DMS 273 (cell line): ENCODE measurements at regions not wholly inside any gene's neighbourhood (a gene's known extent, or its start where the extent isn't known, plus 50 kb on each side); places are given as distances from the start of the nearest gene placed in this dataset.
"Not testable (repeated sequence)": the region's sequence is repeated elsewhere in the genome, so short reads cannot be mapped to it uniquely, and the experiment has no call there.

Experiments used
- DNase-seq: peaks from one replicate; lab custom pipeline; 2025; ENCODE audit not compliant: unreplicated experiment; lab: John Stamatoyannopoulos, UW

GRCh38 chr19:5290336-5291262 lies 50.0 kb downstream of the PTPRS start:
- no peak for DNase-seq

DNA sequence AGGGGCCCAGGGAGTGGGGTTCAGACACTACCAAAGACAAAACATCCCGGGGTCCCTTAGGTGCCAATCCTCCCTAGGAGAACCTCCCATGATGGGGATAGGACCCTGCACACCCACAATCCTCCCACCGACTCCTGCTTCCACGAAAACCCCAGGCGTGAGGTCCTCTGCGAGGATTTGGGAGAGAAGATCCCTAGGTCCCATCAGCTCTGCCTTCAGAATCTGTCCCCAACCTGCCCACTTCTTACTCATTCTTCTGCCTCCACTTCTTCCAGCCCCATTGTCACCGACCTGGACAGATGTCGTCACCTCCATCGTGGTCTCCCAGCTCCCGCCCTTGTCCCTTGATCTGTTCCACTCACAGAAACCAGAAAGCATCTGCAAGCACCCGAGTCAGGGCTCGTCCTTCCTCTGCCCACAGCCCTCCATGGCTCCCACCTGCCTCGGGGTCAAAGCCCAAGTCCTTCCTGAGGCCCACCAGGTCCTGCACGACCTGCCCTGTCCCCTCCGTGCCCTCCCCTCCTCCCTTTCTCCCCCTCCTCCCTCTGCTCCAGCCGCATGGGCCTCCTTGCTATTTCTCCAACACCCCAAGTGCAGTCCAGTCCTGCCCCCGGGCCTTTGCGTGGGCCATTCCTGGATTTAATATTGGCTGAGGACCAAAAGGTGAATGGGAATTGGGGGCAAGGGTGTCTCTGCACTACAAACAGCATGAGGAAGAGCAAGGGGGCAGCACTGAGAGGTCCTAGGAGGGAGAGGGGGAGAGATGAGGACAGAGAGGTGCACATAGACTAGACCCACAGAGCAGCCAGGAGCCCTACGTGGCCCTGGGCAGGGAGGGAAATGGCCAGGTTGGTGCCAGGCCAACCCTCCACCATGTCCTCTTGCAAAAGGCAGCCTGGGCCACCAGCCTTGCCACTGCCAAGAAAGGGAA lies 51.3 kb downstream of the PTPRS start:
- no peak for DNase-seq

- DNase-seq, result no peak
These were observed 52.3 kb downstream of the PTPRS start for GRCh38 chr19:5288347-5288739.

DNA sequence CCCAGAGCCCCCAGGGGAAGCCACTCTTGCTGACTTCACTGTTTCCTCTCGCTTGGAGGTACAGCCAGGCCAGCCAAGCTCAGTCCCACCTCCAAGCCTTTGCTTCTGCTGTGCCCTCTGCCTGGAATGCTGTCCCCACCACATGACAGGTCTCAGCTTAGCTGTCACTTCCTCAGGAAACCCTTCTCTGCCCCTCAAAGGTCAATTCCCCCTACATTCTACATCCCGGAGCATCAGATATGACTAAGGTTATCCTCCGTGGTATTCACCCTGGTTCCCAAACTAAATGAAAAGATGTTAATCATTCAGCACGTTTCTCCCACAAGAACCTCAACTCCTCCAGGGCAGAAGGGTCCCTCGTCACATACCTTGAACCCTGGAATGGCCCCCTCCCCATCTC lies 53.5 kb downstream of the PTPRS start:
- DNase-seq, result no peak

- no peak for DNase-seq
These were observed 54.1 kb downstream of the PTPRS start for GRCh38 chr19:5286465-5287029.

DNA sequence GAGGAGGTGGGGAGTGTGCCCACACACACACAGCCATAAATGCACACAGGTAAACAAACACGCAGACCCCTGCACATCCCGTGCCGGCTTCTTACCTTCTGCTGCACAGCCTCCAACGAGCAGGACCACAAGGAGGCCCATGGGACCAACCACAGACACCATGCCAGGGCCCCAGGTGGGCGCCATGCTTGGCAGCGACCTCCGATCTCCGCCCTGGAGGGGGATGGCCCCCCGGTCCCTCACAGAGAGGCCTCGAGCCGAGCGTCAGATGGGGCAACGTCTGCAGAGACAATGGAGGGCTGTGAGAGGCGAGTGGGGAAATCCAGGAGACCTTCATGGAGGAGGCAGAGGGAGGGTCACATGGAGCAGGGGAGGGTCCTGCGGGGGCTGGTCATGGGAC lies 54.7 kb downstream of the PTPRS start:
- DNase-seq, result no peak

GRCh38 chr19:5285311-5285710 lies 55.3 kb downstream of the PTPRS start:
- no peak for DNase-seq

DNA sequence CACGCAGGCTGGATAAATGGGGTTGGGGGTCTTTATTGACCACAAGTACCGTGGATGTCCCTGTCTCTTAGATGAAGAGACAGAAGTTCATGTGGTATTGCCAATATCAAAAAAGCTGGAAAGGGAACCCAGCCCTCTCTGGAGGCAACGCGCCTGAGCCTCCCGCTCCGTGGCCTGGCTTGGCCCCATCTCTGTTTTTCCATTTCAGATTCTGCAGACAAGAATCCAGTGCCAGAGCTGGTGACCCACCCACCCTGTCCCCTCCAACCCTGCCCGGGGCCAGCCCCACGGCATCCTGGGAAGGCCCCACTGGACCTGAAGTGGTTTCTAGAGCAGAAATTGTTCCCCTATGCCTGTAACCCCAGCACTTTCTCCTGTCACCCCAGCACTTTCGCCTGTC lies 57.7 kb downstream of the PTPRS start:
- DNase-seq, result no peak

DNA sequence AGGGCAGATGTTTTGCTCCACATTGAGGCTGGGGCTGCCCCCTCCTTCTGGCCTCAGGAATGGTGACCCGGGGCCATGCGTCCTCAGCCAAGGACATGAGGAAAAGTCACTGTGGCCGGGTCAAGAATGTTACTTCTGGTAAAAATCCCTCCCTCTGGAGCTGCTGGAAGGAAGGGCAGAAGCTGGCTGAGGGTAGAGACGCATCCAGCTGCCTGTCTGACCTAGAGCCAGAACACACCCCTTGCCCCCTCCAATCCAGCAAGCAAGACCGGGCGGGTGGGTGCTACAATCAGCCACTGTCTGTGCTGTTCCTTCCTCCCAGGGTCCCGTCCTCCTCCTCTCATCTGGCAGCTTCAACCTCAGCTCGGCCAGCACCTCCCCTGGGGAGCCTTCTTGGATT lies 59.0 kb downstream of the PTPRS start:
- no peak for DNase-seq

DNA sequence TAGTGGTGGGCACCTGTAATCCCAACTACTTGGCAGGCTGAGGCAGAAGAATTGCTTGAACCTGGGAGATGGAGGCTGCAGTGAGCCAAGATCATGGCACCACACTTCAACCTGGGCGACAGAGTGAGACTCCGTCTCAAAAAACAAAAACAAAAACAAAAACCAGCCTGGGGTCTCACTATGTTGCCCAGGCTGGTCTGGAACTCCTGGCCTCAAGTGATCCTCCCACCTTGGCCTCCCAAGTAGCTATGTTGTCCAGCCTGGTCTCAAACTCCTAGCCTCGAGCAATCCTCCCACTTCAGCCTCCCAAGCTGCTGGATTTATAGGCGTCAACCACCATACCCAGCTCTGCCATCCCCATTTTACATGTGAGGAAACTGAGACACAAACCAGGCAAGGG lies 64.9 kb downstream of the PTPRS start:
- not testable (repeated sequence) for DNase-seq

DNA sequence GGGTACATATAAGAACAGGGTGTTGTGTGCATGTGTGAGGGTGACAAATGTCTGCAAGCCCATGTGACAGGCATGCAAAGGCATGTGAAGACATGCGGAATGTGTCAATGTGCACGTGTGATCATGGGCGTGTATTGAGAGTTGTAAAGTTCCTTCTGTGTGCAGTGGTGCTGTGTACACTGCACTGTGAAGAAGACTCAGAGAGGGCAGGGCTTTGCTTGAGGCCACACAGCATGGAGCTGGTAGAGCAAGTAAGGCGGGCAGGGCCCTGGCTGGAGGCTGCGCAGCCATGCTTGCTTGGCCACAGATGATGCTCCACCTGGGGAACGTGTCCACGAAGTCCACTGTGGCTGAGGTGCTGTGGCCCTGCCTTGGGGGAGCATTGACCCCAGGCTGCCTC lies 66.8 kb downstream of the PTPRS start:
- DNase-seq, result no peak

GRCh38 chr19:5271145-5271544 lies 69.5 kb downstream of the PTPRS start:
- DNase-seq, result peak; percentile 47

GRCh38 chr19:5269926-5270325 lies 70.7 kb downstream of the PTPRS start:
- no peak for DNase-seq

DNA sequence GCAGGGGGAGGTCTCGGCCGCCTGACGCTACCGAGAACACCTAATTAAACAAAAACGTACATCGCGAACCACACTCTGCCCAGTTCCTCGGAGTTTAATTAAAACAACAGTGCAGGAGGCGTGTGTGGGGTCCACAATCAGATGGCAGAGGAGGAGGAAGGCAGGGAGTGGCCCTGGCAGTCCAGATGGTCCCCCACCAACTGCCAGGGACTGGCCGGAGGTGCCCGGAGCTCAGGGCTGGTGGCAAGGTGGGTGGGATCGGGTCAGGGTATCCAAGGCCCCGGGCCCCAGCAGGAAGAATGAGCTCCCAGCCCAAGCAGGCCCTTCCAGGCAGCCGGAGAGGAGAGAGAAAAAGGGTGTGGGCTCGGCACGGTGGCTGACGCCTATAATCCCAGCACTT lies 71.3 kb downstream of the PTPRS start:
- no peak for DNase-seq

DNA sequence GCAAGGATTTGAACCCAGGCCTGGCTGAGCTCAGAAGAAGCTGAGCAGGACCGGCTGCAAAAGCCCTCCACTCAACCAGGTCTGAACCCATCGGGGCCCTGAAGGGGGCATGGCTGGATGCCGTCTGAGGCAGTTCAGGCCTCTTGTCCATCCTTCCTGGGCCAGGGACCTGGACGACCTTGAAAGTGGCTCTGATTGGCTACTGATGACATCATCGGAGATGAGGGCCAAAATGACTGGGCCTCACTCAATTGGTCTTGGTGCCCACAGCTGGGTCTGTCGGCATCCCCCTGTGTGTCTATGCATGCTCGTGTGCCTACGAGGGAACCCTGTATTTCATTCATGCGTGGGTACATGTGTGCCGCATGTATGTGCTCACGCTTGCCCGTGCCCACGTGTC lies 71.8 kb downstream of the PTPRS start:
- DNase-seq, result no peak

DNA sequence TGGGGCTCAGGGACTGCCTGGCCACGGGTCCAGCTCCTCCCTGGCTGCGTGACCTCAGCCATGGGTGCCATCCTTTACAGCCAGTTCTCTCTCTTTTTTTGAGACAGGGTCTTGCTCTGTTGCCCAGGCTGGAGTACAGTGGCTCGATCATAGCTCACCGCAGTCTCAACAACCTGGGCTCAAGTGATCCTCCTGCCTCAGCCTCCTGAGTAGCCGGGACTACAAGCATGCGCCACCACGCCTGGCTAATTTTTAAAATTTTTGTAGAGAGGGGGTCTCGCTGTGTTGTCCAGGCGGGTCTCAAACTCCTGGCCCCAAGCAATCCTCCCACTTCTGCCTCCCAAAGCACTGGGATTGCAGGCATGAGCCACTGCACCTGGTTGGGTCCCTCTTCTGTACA lies 75.4 kb downstream of the PTPRS start:
- DNase-seq, result no peak

DNA sequence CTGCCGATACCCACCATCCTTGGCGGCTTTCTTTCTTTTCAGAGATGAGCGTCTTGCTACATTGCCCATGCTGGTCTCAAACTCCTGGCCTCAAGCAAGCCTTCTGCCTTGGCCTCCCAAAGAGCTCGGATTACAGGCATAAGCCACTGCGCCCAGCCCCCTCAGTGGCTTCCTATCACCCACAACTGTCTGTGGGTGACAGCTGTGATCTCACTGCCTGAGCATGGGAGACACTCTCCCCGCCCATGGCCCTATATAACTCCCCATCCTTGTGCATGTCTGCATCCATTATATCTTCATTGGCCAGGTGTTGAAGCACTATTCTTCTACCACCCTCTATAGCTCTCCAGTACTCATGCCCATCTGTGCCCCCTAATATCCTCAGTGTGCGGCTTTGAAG lies 76.2 kb downstream of the PTPRS start:
- no peak for DNase-seq

GRCh38 chr19:5263615-5264014 lies 77.0 kb downstream of the PTPRS start:
- DNase-seq, result no peak

- no peak for DNase-seq
These were observed 77.9 kb downstream of the PTPRS start for GRCh38 chr19:5262721-5263120.

- no peak for DNase-seq
These were observed 79.3 kb downstream of the PTPRS start for GRCh38 chr19:5261156-5261890.

DNA sequence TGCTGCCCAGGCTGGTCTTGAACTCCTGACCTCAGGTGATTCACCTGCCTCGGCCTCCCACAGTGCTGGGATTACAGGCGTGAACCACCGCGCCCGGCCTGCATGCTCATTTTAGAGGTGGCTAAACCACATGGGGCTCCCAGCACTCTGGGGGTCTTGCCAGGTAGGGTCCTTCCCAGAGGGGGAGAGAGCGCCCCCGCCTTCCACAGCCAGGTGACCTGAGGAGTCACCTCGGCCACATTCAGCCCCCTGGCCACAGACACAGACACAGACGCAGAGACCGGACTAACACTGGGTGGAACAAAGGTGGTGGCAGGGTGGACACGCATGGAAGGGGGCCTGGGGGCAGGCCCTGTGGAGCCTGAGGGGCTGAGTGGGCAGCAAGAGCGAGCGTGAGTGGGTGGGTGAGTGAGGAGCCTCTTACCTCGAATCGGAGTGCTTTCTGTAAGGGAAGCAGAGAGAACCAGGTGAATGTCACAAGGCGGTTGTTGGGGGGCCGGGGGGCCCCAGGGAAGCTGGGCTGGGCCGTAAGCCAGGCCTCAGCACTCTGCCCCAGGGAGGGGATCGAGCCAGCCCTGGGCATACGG lies 80.1 kb downstream of the PTPRS start:
- no peak for DNase-seq
